ENCODE measurements at regions not wholly inside any gene's neighbourhood (a gene's known extent, or its start where the extent isn't known, plus 50 kb on each side); places are given as distances from the start of the nearest gene placed in this dataset.
"Not testable (repeated sequence)": the region's sequence is repeated elsewhere in the genome, so short reads cannot be mapped to it uniquely, and the experiment has no call there.

- DNase-seq, result not testable (repeated sequence)
Measured at GRCh38 chr15:83335542-83335941, 51.1 kb upstream of the BNC1 start.

DNA sequence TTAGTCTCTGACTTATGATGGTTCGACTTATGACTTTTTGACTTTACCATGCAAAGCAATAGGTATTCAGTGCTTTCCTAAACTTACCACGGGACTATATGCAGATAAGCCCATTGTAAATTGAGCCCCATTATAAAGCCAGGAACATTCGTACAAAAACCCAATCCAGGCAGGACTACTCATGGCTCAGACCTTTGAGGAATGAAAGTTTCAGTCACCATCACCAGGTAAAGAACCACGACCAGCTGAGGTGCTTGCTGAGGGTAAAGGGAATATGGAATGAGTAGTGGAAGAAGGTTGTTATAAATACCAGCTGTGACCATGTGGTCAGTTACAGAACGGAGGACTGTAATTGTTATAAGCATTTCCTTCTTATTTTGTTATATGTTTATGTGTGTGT is 54.9 kb upstream of the BNC1 start:
- no peak for DNase-seq

DNA sequence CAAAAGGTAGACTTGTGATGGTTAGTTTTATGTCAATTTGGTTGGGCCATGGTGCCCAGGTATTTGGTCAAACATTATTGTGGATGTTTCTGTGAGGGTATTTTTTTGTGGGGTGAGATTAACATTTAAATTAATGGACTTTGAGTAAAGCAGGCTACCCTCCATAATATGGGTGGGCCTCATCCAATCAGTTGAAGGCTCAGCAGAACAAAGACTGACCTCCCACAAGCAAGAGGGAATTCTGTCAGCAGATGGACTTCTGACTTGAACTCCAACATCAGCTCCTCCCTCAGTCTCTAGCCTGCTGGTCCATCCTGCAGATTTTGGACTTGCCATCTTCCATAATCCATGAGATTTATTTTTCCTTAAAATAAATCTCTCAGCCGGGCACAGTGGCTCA is 55.6 kb upstream of the BNC1 start:
- no peak for DNase-seq

- no peak for DNase-seq
Measured at GRCh38 chr15:83346342-83346741, 61.9 kb upstream of the BNC1 start.

GRCh38 chr15:83352119-83352518 is 67.7 kb upstream of the BNC1 start:
- no peak for DNase-seq

GRCh38 chr15:83356501-83357399 is 72.3 kb upstream of the BNC1 start:
- no peak for DNase-seq

GRCh38 chr15:83358972-83359564 is 74.6 kb upstream of the BNC1 start:
- no peak for DNase-seq

GRCh38 chr15:83362706-83363105 is 78.2 kb upstream of the BNC1 start:
- DNase-seq, result no peak

- no peak for DNase-seq
Measured at GRCh38 chr15:83364501-83364900, 80.0 kb upstream of the BNC1 start.

DNA sequence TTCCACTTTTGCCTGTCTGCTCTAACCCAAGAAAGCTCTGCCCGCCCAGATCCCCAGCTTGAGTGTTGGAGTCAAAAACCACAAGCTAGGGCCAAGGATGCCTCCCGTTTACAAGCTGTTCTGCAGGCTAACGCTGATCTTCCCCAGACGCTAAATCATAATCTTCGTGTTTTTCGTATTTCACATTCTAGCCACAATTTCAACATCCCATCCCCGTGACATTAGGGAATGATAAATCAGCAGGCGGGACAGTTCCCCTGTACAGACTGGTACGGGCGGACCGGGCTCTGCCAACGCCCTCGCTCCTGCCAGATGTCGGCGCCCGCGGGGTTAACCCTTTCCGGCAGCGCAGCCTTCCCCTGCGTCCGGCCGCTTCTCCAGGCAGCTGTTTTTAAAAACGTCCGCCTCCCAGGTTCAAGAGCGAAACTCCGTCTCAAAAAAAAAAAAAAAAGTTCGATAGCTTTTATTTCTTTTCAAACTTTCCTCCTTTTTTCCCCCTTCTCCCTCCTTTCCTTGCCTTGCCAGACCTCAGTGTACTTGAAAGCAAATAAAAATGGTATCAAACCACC is 81.0 kb upstream of the BNC1 start:
- peak in 1 of 2 experiments; percentile 66 for DNase-seq

DNA sequence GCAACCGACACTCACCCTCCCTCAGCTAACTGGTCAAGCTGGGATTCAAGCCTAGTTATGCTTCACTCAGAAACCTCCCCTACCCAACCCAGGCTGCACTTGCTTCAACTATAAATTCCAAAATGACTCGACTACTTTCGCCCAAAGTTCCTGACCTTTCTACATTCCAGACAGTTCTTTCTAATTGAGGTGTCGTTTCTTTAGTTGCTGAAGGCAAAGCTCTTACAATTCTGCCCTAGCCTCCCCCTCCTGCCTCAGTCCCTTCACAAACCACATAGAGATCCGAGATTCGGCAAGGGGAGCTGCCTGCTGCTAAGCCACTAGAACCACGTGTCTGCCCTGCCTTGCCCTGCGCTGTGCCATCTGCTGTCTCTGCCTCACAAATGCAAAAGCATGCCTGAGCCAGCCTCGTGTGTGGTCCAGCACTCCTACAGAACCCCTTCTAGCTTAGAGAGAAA is 74.7 kb upstream of the SH3GL3 start:
- DNase-seq, result peak; percentile 83 to 93

DNA sequence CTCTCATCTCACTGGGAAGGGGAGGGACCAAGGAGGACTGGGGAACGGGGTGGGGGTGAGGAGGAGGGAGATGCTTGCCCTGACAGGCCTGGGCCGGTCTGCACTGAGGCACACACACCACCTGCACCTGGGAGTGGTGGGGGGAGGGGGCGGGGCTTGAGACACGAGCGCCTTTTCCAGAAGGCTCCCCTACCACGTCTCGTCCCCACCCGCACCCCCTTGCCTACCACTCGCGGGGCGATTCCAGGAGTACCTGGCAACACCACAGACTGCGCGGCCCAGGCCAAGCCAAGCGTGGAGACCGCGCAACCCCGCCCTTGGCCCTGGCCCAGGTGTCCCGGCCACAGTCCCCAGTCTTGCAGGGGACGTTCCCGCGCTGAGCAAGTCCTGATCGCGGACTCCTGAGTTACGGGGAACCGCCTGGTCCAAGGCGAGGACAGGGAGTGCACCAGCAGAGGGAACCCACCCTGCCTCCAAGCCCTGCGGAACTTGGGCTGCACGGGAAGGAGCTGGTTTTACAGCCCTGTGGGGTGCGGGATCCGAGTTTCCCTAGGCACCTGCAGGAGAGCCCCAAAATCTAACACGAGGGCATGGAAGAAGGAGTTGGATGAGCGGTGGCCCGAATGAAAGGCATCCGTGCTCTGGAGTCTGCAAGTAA is 68.1 kb upstream of the SH3GL3 start:
- DNase-seq, result peak in 1 of 2 experiments; percentile 15

GRCh38 chr15:83379579-83379959 is 67.6 kb upstream of the SH3GL3 start:
- no peak for DNase-seq

DNA sequence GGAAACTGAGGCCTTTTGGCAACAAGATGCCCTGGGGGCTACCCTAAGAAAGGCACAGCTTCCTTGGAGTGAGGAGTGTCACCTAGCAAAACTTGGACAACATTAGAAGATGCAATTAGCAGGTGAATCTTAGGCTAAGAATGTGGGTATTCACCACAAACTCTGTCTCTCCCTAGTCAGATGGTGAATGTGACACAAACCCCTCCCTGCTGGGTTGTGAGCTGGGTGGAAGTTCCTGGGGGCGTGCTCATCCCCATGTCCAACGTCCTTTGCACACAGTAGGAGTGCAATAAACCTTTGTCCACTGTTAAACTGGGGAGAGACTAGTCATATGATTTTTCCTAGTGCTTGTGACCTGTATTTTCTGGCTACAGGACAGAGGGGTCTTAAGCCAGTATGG is 67.1 kb upstream of the SH3GL3 start:
- DNase-seq, result no peak

GRCh38 chr15:83380682-83381081 is 66.5 kb upstream of the SH3GL3 start:
- peak; percentile 43 to 70 for DNase-seq

DNA sequence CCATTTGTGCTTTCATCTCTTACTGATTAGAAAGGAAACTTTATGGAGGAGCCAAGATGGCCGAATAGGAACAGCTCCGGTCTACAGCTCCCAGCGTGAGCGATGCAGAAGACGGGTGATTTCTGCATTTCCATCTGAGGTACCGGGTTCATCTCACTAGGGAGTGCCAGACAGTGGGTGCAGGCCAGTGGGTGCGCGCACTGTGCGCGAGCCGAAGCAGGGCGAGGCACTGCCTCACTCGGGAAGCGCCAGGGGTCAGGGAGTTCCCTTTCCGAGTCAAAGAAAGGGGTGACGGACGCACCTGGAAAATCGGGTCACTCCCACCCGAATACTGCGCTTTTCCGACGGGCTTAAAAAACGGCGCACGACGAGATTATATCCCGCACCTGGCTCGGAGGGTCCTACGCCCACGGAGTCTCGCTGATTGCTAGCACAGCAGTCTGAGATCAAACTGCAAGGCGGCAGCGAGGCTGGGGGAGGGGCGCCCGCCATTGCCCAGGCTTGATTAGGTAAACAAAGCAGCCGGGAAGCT is 63.5 kb upstream of the SH3GL3 start:
- not testable (repeated sequence) for DNase-seq

GRCh38 chr15:83396101-83396500 is 51.0 kb upstream of the SH3GL3 start:
- DNase-seq, result no peak
